Vagina (tissue), 2 donors: ENCODE measurements at regions not wholly inside any gene's neighbourhood (a gene's known extent, or its start where the extent isn't known, plus 50 kb on each side); places are given as distances from the start of the nearest gene placed in this dataset.

ENCODE experiments used
- CTCF ChIP-seq, 3 experiments: fragments of 450-650 bp in 2 of 3; fragments of 200-600 bp in 1 of 3; sonication (generic) in 1 of 3; IDR thresholded peaks; one replicate each; pipeline ENCODE4 v1.5.1; 2017 to 2019; ENCODE audit warnings: antibody characterized with exemption in 3 of 3, mild to moderate bottlenecking in 2 of 3, moderate library complexity in 2 of 3
- POLR2A ChIP-seq, 2 donors: fragments of 450-650 bp; IDR thresholded peaks; one replicate each; pipeline ENCODE4 v1.6.1; 2017; ENCODE audit warnings: antibody characterized with exemption in 2 of 2, mild to moderate bottlenecking in 2 of 2, moderate library complexity in 2 of 2
- POLR2AphosphoS5 ChIP-seq, 2 donors: sonication (generic); formaldehyde crosslinking; IDR thresholded peaks; one replicate each; pipeline ENCODE4 v1.9.0; 2017; ENCODE audit warnings: antibody characterized with exemption in 2 of 2, mild to moderate bottlenecking in 2 of 2, low read depth in 1 of 2; ENCODE audit not compliant: insufficient read depth in 1 of 2

- TF ChIP-seq CTCF (IDR thresholded peaks at IDR 0.05) (no peak), POLR2AphosphoS5 (IDR thresholded peaks at IDR 0.05; ENCODE audit: insufficient read depth in 1 of 2, low read depth in 1 of 2) (no peak), POLR2A (IDR thresholded peaks at IDR 0.05) (no peak)
Observed at GRCh38 chr3:87867001-87867400, 191.8 kb downstream of the CGGBP1 start.
